ENCODE measurements at regions not wholly inside any gene's neighbourhood (a gene's known extent, or its start where the extent isn't known, plus 50 kb on each side); places are given as distances from the start of the nearest gene placed in this dataset.

- H3K4me3 ChIP-seq (ENCODE audit: low read depth, low read length), result no peak overlapping the region
- TF ChIP-seq CTCF (IDR thresholded peaks at IDR 0.05; ENCODE audit: borderline replicate concordance, insufficient read depth, low read depth, low read length), result no peak
Observed at GRCh38 chr5:56658972-56659371, 156.4 kb upstream of the MAP3K1 start.

DNA sequence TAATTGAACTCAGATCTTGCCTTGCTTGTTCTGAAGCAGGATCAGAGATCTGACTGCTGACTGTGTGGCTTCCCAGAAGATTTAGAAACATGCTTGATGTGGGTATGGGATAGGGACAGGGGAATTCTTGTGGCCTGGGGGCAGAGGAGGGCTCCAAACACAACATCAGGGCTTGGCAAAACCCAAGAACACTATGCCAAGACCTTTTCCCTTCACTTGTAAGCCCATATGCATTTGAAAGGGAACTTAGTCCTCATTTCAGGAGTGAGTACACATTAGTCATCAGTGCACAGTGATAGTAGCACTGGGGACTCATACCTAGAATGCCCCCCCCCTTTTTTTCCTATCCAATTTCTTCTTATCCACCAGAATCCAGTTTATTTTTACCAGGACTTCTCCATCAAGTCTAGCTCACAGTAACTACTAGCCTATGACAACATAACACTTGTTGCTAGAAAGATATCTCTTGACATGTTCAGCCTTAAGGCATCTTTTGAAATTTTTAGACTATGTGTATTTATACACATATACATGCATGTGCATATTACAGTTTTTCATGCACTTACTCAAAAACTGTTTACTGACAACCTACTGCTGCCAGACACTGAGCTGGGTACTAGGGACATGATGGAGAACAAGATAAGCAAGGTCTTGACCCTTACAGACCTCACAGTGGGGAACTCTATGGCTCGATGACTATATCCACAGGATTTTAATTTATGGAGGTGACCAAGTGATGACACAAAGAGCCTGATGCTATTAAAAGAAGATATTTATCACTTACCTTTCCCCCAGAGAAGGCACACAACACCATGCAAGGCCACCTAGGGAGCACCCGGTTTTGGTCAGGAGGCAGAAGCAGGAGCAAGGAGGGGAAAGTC, 158.3 kb upstream of the MAP3K1 start:
- no peak for TF ChIP-seq CTCF (IDR thresholded peaks at IDR 0.05; ENCODE audit: borderline replicate concordance, insufficient read depth, low read depth, low read length)

GRCh38 chr5:56651893-56652292, 163.5 kb upstream of the MAP3K1 start:
- no peak for TF ChIP-seq CTCF (IDR thresholded peaks at IDR 0.05; ENCODE audit: borderline replicate concordance, insufficient read depth, low read depth, low read length)
- H3K4me3 ChIP-seq (ENCODE audit: low read depth, low read length), result no peak overlapping the region

More for the DNA sequence above, 158.3 kb upstream of the MAP3K1 start:
- H3K4me3 ChIP-seq (ENCODE audit: low read depth, low read length), result no peak overlapping the region

GRCh38 chr5:56650386-56650785, 165.0 kb upstream of the MAP3K1 start:
- H3K4me3 ChIP-seq (ENCODE audit: low read depth, low read length), result no peak overlapping the region
- TF ChIP-seq CTCF (IDR thresholded peaks at IDR 0.05; ENCODE audit: borderline replicate concordance, insufficient read depth, low read depth, low read length), result no peak

DNA sequence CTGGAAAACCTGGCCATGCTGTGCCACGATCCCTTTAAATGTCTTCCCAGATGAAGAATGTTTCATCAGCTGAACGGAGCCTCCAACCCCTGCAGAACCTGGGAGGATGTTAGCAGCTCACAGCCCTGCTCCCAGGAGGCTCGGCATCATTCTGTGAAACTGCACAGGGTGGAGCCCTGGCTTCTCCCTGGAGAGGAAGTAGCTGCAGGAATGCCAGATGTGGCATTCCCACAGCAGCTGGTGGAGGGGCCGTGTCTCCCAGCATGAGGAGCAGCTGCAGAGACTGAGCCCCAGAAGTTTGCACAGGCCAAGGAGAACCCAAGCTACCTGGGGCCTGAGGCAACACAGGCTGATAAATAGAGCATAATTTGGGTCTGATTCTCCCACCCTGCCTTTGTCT, 165.8 kb upstream of the MAP3K1 start:
- no peak for TF ChIP-seq CTCF (IDR thresholded peaks at IDR 0.05; ENCODE audit: borderline replicate concordance, insufficient read depth, low read depth, low read length)
- H3K4me3 ChIP-seq (ENCODE audit: low read depth, low read length), result no peak overlapping the region

GRCh38 chr5:56648460-56649034, 166.8 kb upstream of the MAP3K1 start:
- TF ChIP-seq CTCF (IDR thresholded peaks at IDR 0.05; ENCODE audit: borderline replicate concordance, insufficient read depth, low read depth, low read length), result no peak
- no peak overlapping the region for H3K4me3 ChIP-seq (ENCODE audit: low read depth, low read length)

All from GM12875 (cell line).